ENCODE measurements at regions not wholly inside any gene's neighbourhood (a gene's known extent, or its start where the extent isn't known, plus 50 kb on each side); places are given as distances from the start of the nearest gene placed in this dataset.
"Not testable (repeated sequence)": the region's sequence is repeated elsewhere in the genome, so short reads cannot be mapped to it uniquely, and the experiment has no call there.

DNA sequence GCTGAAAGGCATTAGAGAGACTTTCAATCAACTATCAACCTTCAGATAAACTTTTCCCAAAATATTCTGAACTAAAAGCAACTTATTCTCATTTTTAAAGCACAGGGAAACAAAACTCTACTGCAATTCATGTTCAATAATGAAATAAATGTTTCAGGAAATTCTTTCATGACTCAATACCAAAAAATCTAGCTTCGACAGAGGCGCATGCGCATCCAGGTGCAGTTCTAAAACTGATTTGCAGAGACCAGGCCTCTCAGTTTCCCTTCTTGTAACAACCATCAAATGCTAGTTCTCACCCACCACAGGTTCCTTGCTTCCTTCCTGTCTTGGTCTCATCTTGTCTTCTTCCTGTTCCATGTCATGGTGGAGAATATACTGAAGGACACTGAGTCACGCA, 55.3 kb upstream of the NRBF2 start:
- H3K4me3 ChIP-seq (ENCODE audit: low read depth, low read length): no peak overlapping the region

- no peak overlapping the region for H3K4me3 ChIP-seq (ENCODE audit: low read depth, low read length)
Observed at GRCh38 chr10:63072951-63073350, 60.2 kb upstream of the NRBF2 start.

- no peak overlapping the region for H3K4me3 ChIP-seq (ENCODE audit: low read depth, low read length)
Observed at GRCh38 chr10:63071145-63071544, 62.0 kb upstream of the NRBF2 start.

DNA sequence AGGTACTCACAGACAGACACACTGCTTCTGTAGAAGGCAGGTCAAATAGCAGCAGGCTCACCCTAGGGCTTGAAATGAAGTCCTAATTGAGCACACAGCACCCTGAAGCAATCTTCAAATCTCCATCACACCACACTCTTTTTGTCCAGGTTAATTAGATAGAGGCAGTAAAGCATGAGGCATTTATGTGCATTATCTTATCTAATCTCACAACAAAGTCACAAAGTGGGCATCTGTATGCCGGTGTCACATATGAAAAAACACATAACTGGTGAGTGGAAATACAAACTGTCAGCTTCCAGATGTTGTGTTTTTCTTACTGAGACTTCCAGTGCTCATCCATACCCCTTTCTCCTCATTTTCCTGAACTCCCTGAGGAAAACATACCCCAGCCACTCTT, 63.8 kb upstream of the NRBF2 start:
- H3K4me3 ChIP-seq (ENCODE audit: low read depth, low read length): no peak overlapping the region

DNA sequence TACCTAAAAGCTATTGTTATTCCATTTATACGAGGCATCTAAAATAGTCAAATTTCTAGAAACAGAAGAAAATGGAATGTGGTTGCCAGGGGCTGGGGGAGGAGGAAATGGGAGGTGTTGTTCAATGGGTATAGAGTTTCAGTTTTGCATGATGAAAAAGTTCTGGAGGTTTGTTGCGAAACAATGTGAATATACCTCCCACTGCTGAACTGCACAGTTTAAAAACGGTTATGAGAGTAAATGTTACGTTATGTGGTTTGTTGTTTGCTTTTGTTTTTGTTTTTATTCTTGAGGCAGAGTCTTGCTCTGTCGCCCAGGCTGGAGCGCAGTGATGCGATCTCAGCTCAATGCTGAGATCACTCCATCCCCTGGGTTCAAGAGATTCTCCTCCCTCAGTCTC, 64.9 kb upstream of the NRBF2 start:
- H3K4me3 ChIP-seq (ENCODE audit: low read depth, low read length): no peak overlapping the region

- H3K4me3 ChIP-seq (ENCODE audit: low read depth, low read length): no peak overlapping the region
Observed at GRCh38 chr10:63066606-63067005, 66.5 kb upstream of the NRBF2 start.

DNA sequence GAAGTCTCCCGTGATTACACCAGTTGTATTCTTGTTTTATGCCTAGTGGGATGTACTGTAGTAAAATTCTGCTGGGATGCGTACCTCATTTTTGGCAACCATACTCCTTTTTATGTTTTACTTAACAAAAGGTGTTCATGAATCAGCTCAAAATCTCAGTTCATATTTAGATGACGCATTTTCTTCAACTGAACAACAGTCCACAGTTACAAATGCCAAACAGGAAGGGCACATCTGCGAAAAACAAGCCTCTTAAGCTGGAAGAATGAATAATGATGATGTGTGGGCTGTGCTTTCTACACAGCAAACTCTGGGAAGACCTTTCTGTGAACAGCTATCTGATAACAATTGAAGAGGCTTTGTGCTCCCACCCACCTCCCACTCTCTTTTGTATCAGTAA, 68.4 kb upstream of the NRBF2 start:
- no peak overlapping the region for H3K4me3 ChIP-seq (ENCODE audit: low read depth, low read length)

GRCh38 chr10:63058236-63058635, 74.9 kb upstream of the NRBF2 start:
- no peak overlapping the region for H3K4me3 ChIP-seq (ENCODE audit: low read depth, low read length)

DNA sequence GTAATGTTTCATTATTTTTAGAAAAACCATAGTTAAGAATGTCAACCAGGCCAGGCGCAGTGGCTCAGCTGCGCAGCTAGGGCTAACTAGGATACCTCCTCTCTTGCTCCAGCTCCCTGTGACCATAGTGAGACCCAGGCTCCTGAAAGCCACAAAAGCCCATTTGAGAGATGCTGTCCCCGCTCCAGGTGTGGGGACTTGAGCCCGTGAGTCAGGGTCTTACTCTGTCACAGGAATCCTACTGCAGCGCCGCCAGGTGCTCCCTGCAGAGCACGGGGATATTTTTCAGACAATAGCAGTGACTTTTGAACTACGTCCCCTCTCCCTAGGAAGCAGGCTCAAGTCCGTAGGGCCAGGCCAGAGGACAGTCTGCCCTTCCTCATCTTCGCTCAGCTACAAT, 75.6 kb upstream of the NRBF2 start:
- no peak overlapping the region for H3K4me3 ChIP-seq (ENCODE audit: low read depth, low read length)

GRCh38 chr10:63055705-63056104, 77.4 kb upstream of the NRBF2 start:
- H3K4me3 ChIP-seq (ENCODE audit: low read depth, low read length): no peak overlapping the region

- H3K4me3 ChIP-seq (ENCODE audit: low read depth, low read length): no peak overlapping the region
Observed at GRCh38 chr10:63054889-63055611, 78.1 kb upstream of the NRBF2 start.

- H3K4me3 ChIP-seq (ENCODE audit: low read depth, low read length): no peak overlapping the region
Observed at GRCh38 chr10:63052083-63052482, 81.0 kb upstream of the NRBF2 start.

- no peak overlapping the region for H3K4me3 ChIP-seq (ENCODE audit: low read depth, low read length)
Observed at GRCh38 chr10:63042256-63042655, 90.9 kb upstream of the NRBF2 start.

- not testable (repeated sequence) for H3K4me3 ChIP-seq (ENCODE audit: low read depth, low read length)
Observed at GRCh38 chr10:63033616-63034185, 99.4 kb upstream of the NRBF2 start.

DNA sequence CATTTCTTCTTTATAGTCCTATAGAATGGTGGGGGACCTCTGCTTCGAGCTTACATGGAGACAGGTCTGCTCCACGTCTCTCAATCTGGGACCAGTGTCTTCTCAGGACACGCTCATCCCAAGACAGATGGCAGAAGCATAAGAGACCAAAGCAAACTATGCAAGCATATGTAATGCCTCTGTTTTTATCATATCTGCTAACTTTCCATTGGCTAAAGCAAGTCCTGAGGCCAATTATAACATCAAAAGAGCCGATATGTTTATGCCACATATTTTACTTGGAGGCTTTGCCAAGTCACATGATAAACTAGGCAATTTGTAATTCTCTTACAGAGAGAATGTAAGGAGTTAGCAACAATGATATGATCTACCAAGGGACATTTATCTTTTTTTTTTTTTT, 102.6 kb upstream of the NRBF2 start:
- H3K4me3 ChIP-seq (ENCODE audit: low read depth, low read length): no peak overlapping the region

- H3K4me3 ChIP-seq (ENCODE audit: low read depth, low read length): no peak overlapping the region
Observed at GRCh38 chr10:63027531-63027930, 105.6 kb upstream of the NRBF2 start.

GRCh38 chr10:63021225-63021624, 111.9 kb upstream of the NRBF2 start:
- H3K4me3 ChIP-seq (ENCODE audit: low read depth, low read length): no peak overlapping the region

GRCh38 chr10:63013755-63014154, 119.4 kb upstream of the NRBF2 start:
- no peak overlapping the region for H3K4me3 ChIP-seq (ENCODE audit: low read depth, low read length)

- H3K4me3 ChIP-seq (ENCODE audit: low read depth, low read length): no peak overlapping the region
Observed at GRCh38 chr10:63012623-63013022, 120.5 kb upstream of the NRBF2 start.

DNA sequence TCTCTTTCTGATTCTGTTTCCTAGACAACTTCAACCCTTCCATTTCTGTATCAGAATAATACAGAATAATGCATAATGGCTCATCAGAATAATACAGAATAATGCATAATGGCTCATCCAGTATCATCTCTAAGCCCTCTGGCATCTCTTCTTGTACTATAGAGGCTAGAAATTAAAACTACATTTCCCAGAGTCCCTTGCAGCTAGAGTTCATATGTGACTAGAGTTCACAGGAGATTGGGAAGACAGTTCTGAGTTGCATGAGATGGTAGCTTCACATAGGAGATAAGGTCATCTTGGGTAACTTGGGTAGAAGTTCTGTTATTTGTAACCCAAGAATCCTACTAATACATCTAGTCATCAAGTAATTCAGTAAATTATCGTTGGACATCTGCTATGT, 122.9 kb upstream of the NRBF2 start:
- no peak overlapping the region for H3K4me3 ChIP-seq (ENCODE audit: low read depth, low read length)

DNA sequence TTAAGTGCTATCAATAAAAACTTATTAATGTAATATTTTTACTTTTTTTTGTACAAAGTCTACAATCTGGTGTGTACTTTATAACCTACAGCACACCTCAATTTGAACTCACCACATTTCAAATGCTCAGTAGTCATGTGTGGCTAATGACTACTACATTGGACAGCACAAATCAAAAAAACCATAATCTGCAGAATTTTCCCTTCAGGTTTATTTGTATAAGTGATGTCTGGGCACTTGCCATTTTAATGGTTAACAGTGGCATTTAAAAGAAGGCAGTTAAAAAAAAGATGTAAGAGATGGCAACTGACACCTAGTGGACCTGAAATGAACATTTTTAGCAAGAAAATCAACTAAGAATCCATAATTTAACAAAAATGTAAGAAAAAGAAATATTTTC, 124.6 kb upstream of the NRBF2 start:
- no peak overlapping the region for H3K4me3 ChIP-seq (ENCODE audit: low read depth, low read length)

- no peak overlapping the region for H3K4me3 ChIP-seq (ENCODE audit: low read depth, low read length)
Observed at GRCh38 chr10:63007112-63007511, 126.0 kb upstream of the NRBF2 start.

GRCh38 chr10:63005246-63005645, 127.9 kb upstream of the NRBF2 start:
- H3K4me3 ChIP-seq (ENCODE audit: low read depth, low read length): no peak overlapping the region

Data from iPS-11a (cell line).